ENCODE measurements at regions not wholly inside any gene's neighbourhood (a gene's known extent, or its start where the extent isn't known, plus 50 kb on each side); places are given as distances from the start of the nearest gene placed in this dataset.

DNA sequence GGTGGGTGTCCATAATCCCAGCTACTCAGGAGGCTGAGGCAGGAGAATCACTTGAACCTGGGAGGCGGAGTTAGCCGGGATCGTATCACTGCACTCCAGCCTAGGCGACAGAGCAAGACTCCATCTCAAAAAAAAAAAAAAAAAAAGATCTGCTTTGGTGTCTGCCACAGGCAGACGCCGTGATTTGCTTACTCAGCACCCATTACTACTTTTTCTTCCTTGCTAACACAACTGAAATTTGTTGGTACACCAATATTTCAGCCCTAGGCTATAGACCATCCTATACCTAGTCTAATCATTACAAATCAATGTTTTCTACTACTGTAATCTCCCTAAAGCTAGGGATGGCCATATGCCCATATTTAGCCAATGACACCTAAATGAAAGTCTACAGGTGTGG is 53.5 kb upstream of the PARD3 start:
- DNase-seq (ENCODE audit: low read depth): no peak

DNA sequence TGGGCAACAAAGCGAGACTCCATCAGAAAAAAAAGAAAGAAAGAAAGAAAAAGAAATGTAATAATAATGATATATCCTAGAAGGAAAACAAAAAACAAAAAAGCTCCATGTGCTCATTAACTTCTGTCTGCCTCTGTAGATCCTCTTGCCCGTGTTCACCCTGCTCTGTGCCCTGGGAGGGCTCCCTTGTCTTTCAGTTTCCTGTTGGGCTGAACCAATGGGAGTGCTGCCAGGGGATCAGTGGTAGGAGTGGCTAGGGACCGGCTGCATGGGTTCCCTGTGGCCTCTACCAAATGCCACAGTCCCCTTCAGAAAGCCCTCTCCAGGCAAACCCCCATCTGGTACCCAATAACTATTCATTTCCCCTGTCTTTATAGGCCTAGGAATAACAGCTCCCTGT is 51.8 kb upstream of the PARD3 start:
- DNase-seq (ENCODE audit: low read depth): peak; percentile 47
